SK-N-SH (cell line): ENCODE measurements at regions not wholly inside any gene's neighbourhood (a gene's known extent, or its start where the extent isn't known, plus 50 kb on each side); places are given as distances from the start of the nearest gene placed in this dataset.

Experiments
- CTCF ChIA-PET: fragments of 300-600, 350-600 bp; formaldehyde crosslinking; extraction: SDS; loops from one replicate; lab custom pipeline; 2021; lab: Yijun Ruan, JAX
- POLR2A ChIA-PET: fragments of 350-600 bp; sonication (Branson Sonifier 250); formaldehyde crosslinking; extraction: SDS; loops from one replicate; lab custom pipeline; 2020; ENCODE audit warnings: antibody characterized with exemption, inconsistent platforms; lab: Yijun Ruan, JAX
- DNase-seq: peaks from one replicate; pipeline ENCODE4 v3.0.0; 2012
- H2AFZ ChIP-seq: fragments of 200-600 bp; sonication (generic); 2 replicates; pipeline ENCODE4 v1.8.1; 2016; ENCODE audit warnings: antibody characterized with exemption, mild to moderate bottlenecking, low read depth
- H3F3A ChIP-seq: fragments of 200-600 bp; sonication (generic); replicated peaks from 2 replicates; pipeline ENCODE3; 2016; ENCODE audit warnings: antibody characterized with exemption, mild to moderate bottlenecking; ENCODE audit not compliant: insufficient read depth
- H3K27ac ChIP-seq, 2 experiments: fragments of 200-500 bp in 1 of 2; fragments of 200-600 bp in 1 of 2; sonication (Bioruptor generic) in 1 of 2; sonication (generic), shearing (Covaris generic) in 1 of 2; 2 replicates each; pipeline versions ENCODE4 v1.5.1 to v1.6.1; 2014 to 2016; ENCODE audit warnings: low read depth in 2 of 2, inconsistent platforms in 1 of 2, low read length in 1 of 2, mild to moderate bottlenecking in 1 of 2, mixed read lengths in 1 of 2
- H3K27me3 ChIP-seq: fragments of 200-600 bp; sonication (generic), shearing (Covaris generic); 2 replicates; pipeline ENCODE4 v1.6.1; 2016; ENCODE audit warnings: mixed run types; ENCODE audit not compliant: insufficient read depth
- H3K36me3 ChIP-seq, 2 experiments: fragments of 200-500 bp in 1 of 2; fragments of 200-600 bp in 1 of 2; sonication (Bioruptor generic) in 1 of 2; sonication (generic) in 1 of 2; replicated peaks in 1 of 2; 2 replicates each; pipeline versions ENCODE3 to v1.5.1; 2014 to 2016; ENCODE audit warnings: low read length in 1 of 2, mild to moderate bottlenecking in 1 of 2; ENCODE audit not compliant: insufficient read depth in 2 of 2, control insufficient read depth in 1 of 2
- H3K4me1 ChIP-seq, 2 experiments: fragments of 200-500 bp in 1 of 2; fragments of 200-600 bp in 1 of 2; sonication (Bioruptor generic) in 1 of 2; sonication (generic), shearing (Covaris generic) in 1 of 2; 2 replicates each; pipeline versions ENCODE4 v1.5.1 to v1.6.1; 2014 to 2016; ENCODE audit warnings: low read depth in 1 of 2, low read length in 1 of 2, mixed run types in 1 of 2; ENCODE audit not compliant: insufficient read depth in 2 of 2, control insufficient read depth in 1 of 2
- H3K4me2 ChIP-seq: fragments of 200-600 bp; sonication (generic), shearing (Covaris generic); 2 replicates; pipeline ENCODE4 v1.6.1; 2017; ENCODE audit warnings: mixed run types
- H3K4me3 ChIP-seq, 2 experiments: fragments of 200-500 bp in 1 of 2; fragments of 200-600 bp in 1 of 2; sonication (Bioruptor generic) in 1 of 2; sonication (generic), shearing (Covaris generic) in 1 of 2; 2 replicates each; pipeline versions ENCODE4 v1.5.1 to v1.8.1; 2014 to 2016; ENCODE audit warnings: low read depth in 2 of 2, inconsistent platforms in 1 of 2, low read length in 1 of 2, mild to moderate bottlenecking in 1 of 2, mixed read lengths in 1 of 2, moderate library complexity in 1 of 2
- H3K79me2 ChIP-seq: fragments of 200-600 bp; sonication (generic); 2 replicates; pipeline ENCODE4 v1.8.1; 2017; ENCODE audit warnings: mild to moderate bottlenecking; ENCODE audit not compliant: insufficient read depth
- H3K9ac ChIP-seq: fragments of 200-600 bp; sonication (generic); 2 replicates; pipeline ENCODE4 v1.6.1; 2017; ENCODE audit warnings: mixed run types
- H3K9me2 ChIP-seq: fragments of 200-600 bp; sonication (generic); 2 replicates; pipeline ENCODE4 v1.6.1; 2017; ENCODE audit warnings: mixed run types
- H3K9me3 ChIP-seq: fragments of 200-600 bp; sonication (generic); 2 replicates; pipeline ENCODE4 v1.6.1; 2017; ENCODE audit warnings: mixed run types, mild to moderate bottlenecking, moderate library complexity
- H4K20me1 ChIP-seq: fragments of 200-600 bp; sonication (generic); 2 replicates; pipeline ENCODE4 v1.6.1; 2017; ENCODE audit warnings: mild to moderate bottlenecking, mixed run types; ENCODE audit not compliant: insufficient read depth
- CHD2 ChIP-seq: fragments of 150-350 bp; IDR thresholded peaks from 2 replicates; pipeline ENCODE4 v1.6.1; 2018; ENCODE audit warnings: low read length; ENCODE audit not compliant: partially characterized antibody
- FOSL2 ChIP-seq: IDR thresholded peaks from 2 replicates; pipeline ENCODE4 v1.4.0; 2012; ENCODE audit warnings: low read depth, mild to moderate bottlenecking, moderate library complexity, borderline replicate concordance
- GATA2 ChIP-seq: sonication (generic); formaldehyde crosslinking; IDR thresholded peaks from 2 replicates; pipeline ENCODE4 v1.5.0; 2020; ENCODE audit warnings: mild to moderate bottlenecking, missing genetic modification reagents
- MEF2A ChIP-seq: IDR thresholded peaks from 2 replicates; pipeline ENCODE4 v1.4.0; 2012; ENCODE audit warnings: low read depth, borderline replicate concordance
- NRF1 ChIP-seq: IDR thresholded peaks from 2 replicates; pipeline ENCODE4 v1.6.1; 2012; ENCODE audit warnings: low read depth, mild to moderate bottlenecking, low read length
- POLR2AphosphoS5 ChIP-seq: IDR thresholded peaks from 2 replicates; pipeline ENCODE4 v1.6.1; 2012; ENCODE audit warnings: low read depth, low read length
- RAD21 ChIP-seq: IDR thresholded peaks from 2 replicates; pipeline ENCODE4 v1.6.1; 2012; ENCODE audit warnings: mild to moderate bottlenecking, low read length
- RXRA ChIP-seq: IDR thresholded peaks from 2 replicates; pipeline ENCODE4 v1.4.0; 2012; ENCODE audit warnings: low read depth, mild to moderate bottlenecking, borderline replicate concordance
- TAF1 ChIP-seq: IDR thresholded peaks from 2 replicates; pipeline ENCODE4 v1.6.1; 2012; ENCODE audit warnings: low read depth, mild to moderate bottlenecking, low read length, moderate library complexity, borderline replicate concordance
- TEAD4 ChIP-seq: IDR thresholded peaks from 2 replicates; pipeline ENCODE4 v1.4.0; 2012; ENCODE audit warnings: mild to moderate bottlenecking, borderline replicate concordance; ENCODE audit not compliant: insufficient read depth
- USF1 ChIP-seq: IDR thresholded peaks from 2 replicates; pipeline ENCODE4 v1.4.0; 2012; ENCODE audit warnings: low read depth, borderline replicate concordance
- WGBS: methylation state at CpG from one replicate; pipeline ENCODE4 v1.1.6; 2017; ENCODE audit warnings: low lambda C conversion rate; 5-methylcytosine and 5-hydroxymethylcytosine counted together
- TF ChIP-seq, protein P1 (sequence below): IDR thresholded peaks from 2 replicates; pipeline ENCODE4 v1.6.1; 2012; ENCODE audit warnings: mild to moderate bottlenecking, low read depth, low read length, moderate library complexity
- TF ChIP-seq, protein P2 (sequence below): IDR thresholded peaks from 2 replicates; pipeline ENCODE4; 2012

- H3K79me2 ChIP-seq = no peaks in the 10 kb centered on the region
- ChIA-PET POLR2A (no interaction called here), CTCF (no interaction called here)
- TF ChIP-seq NRF1 (no peak), TEAD4 (no peak), USF1 (no peak), RXRA (no peak), MEF2A (no peak), TAF1 (no peak), RAD21 (no peak), CHD2 (no peak), POLR2AphosphoS5 (no peak)
- 23% methylated on average over 1 of the region's 1 CpG for WGBS
- no peaks in the 10 kb centered on the region for H4K20me1 ChIP-seq
- H3K9me2 ChIP-seq = no peaks in the 10 kb centered on the region
- H3K9ac ChIP-seq = no peak overlapping the region
- no peaks in the 10 kb centered on the region for H3K27me3 ChIP-seq
- no peak for DNase-seq
- H3K4me3 ChIP-seq = no peak overlapping the region
- H2AFZ ChIP-seq = no peak overlapping the region
- H3F3A ChIP-seq = no peaks in the 10 kb centered on the region
- H3K36me3 ChIP-seq = no peaks in the 10 kb centered on the region
- H3K27ac ChIP-seq = no peak overlapping the region
- H3K4me2 ChIP-seq = no peak overlapping the region
- no peaks in the 10 kb centered on the region for H3K4me1 ChIP-seq
- peaks cover under 1% of the 10 kb centered on the region; the same call in 1 of the 2 replicates for H3K9me3 ChIP-seq
Observed at GRCh38 chr7:53657586-53657985, 622.2 kb downstream of the POM121L12 start.

DNA sequence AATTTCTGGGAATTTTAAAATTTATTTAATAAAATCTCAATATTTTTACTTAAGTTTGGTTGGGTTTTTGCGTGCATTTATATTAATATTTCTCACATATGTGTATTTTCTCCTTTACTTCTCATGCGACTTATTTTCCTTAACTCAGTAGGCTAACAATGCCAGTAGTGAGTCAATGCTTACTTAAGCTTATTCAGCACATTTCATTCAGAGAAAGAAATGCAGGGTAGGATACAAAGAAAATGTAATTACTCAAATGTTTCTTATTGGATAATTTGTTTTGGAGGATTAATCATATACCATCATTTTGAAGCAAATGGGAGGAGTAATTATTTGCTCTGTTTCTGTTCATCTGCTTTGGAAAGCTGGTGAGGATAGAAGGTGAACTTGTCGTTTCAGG, 623.5 kb downstream of the POM121L12 start:
- no peak overlapping the region for H3K9ac ChIP-seq
- H3K9me2 ChIP-seq = no peaks in the 10 kb centered on the region
- H3K4me3 ChIP-seq = no peak overlapping the region
- H3F3A ChIP-seq = no peaks in the 10 kb centered on the region
- CTCF ChIA-PET = no interaction called here
- 31% methylated on average over 3 of the region's 3 CpGs for WGBS
- peaks cover 9% of the 10 kb centered on the region; the same call in 1 of the 2 replicates for H3K9me3 ChIP-seq
- TF ChIP-seq, protein P1, sequence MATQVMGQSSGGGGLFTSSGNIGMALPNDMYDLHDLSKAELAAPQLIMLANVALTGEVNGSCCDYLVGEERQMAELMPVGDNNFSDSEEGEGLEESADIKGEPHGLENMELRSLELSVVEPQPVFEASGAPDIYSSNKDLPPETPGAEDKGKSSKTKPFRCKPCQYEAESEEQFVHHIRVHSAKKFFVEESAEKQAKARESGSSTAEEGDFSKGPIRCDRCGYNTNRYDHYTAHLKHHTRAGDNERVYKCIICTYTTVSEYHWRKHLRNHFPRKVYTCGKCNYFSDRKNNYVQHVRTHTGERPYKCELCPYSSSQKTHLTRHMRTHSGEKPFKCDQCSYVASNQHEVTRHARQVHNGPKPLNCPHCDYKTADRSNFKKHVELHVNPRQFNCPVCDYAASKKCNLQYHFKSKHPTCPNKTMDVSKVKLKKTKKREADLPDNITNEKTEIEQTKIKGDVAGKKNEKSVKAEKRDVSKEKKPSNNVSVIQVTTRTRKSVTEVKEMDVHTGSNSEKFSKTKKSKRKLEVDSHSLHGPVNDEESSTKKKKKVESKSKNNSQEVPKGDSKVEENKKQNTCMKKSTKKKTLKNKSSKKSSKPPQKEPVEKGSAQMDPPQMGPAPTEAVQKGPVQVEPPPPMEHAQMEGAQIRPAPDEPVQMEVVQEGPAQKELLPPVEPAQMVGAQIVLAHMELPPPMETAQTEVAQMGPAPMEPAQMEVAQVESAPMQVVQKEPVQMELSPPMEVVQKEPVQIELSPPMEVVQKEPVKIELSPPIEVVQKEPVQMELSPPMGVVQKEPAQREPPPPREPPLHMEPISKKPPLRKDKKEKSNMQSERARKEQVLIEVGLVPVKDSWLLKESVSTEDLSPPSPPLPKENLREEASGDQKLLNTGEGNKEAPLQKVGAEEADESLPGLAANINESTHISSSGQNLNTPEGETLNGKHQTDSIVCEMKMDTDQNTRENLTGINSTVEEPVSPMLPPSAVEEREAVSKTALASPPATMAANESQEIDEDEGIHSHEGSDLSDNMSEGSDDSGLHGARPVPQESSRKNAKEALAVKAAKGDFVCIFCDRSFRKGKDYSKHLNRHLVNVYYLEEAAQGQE = no peak
- TF ChIP-seq, protein P2, sequence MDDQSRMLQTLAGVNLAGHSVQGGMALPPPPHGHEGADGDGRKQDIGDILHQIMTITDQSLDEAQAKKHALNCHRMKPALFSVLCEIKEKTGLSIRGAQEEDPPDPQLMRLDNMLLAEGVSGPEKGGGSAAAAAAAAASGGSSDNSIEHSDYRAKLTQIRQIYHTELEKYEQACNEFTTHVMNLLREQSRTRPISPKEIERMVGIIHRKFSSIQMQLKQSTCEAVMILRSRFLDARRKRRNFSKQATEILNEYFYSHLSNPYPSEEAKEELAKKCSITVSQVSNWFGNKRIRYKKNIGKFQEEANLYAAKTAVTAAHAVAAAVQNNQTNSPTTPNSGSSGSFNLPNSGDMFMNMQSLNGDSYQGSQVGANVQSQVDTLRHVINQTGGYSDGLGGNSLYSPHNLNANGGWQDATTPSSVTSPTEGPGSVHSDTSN = no peak
- TF ChIP-seq MEF2A = no peak
- no peak for TF ChIP-seq FOSL2
- TF ChIP-seq GATA2 (CRISPR knock-in tag) = no peak
- TF ChIP-seq USF1 = no peak
- no peaks in the 10 kb centered on the region for H3K36me3 ChIP-seq
- H4K20me1 ChIP-seq = no peaks in the 10 kb centered on the region
- POLR2A ChIA-PET = no interaction called here
- no peaks in the 10 kb centered on the region for H3K4me1 ChIP-seq
- no peak overlapping the region for H2AFZ ChIP-seq
- no peak for DNase-seq
- no peak overlapping the region for H3K4me2 ChIP-seq
- H3K27me3 ChIP-seq = no peaks in the 10 kb centered on the region
- H3K27ac ChIP-seq = no peak overlapping the region
- no peaks in the 10 kb centered on the region for H3K79me2 ChIP-seq
